Fibroblast of lung (primary cell): ENCODE measurements at regions not wholly inside any gene's neighbourhood (a gene's known extent, or its start where the extent isn't known, plus 50 kb on each side); places are given as distances from the start of the nearest gene placed in this dataset.

Experiments
- DNase-seq, 2 donors: peaks; one replicate each; pipeline versions ENCODE4 v3.0.0 to v3.0.0-alpha.2; 2010; ENCODE audit warnings: low read depth in 2 of 2
- H2AFZ ChIP-seq: 2 replicates; pipeline ENCODE4 v1.5.1; 2012; ENCODE audit warnings: low read length, control low read depth, inconsistent platforms
- H3K27ac ChIP-seq: 2 replicates; pipeline ENCODE4 v1.5.1; 2011; ENCODE audit warnings: low read length, control low read depth; ENCODE audit not compliant: insufficient read depth
- H3K27me3 ChIP-seq: 2 replicates; pipeline ENCODE4 v1.5.1; 2011; ENCODE audit warnings: mild to moderate bottlenecking, low read length; ENCODE audit not compliant: control insufficient read depth, insufficient read depth
- H3K36me3 ChIP-seq: 2 replicates; pipeline ENCODE4 v1.5.1; 2011; ENCODE audit warnings: low read length; ENCODE audit not compliant: control insufficient read depth, insufficient read depth
- H3K4me1 ChIP-seq: 2 replicates; pipeline ENCODE4 v1.5.1; 2011; ENCODE audit warnings: low read length; ENCODE audit not compliant: control insufficient read depth, insufficient read depth; ENCODE audit errors: extremely low read depth
- H3K4me2 ChIP-seq: 2 replicates; pipeline ENCODE4 v1.5.1; 2011; ENCODE audit warnings: low read length, control low read depth; ENCODE audit not compliant: insufficient read depth; ENCODE audit errors: extremely low read depth
- H3K4me3 ChIP-seq, 4 experiments: fragments of 200-600 bp in 1 of 4; sonication (generic) in 1 of 4; replicated peaks in 1 of 4; 2 replicates each; pipeline ENCODE4 v1.5.1; 2011 to 2016; ENCODE audit warnings: low read length in 4 of 4, low read depth in 3 of 4, mild to moderate bottlenecking in 3 of 4, control low read depth in 2 of 4, inconsistent platforms in 1 of 4, mixed read lengths in 1 of 4; ENCODE audit not compliant: insufficient read depth in 1 of 4; ENCODE audit errors: control extremely low read depth in 1 of 4
- H3K79me2 ChIP-seq: 2 replicates; pipeline ENCODE4 v1.5.1; 2012; ENCODE audit warnings: mild to moderate bottlenecking, low read length, inconsistent platforms; ENCODE audit not compliant: control insufficient read depth, insufficient read depth
- H3K9ac ChIP-seq: 2 replicates; pipeline ENCODE4 v1.5.1; 2011; ENCODE audit warnings: mild to moderate bottlenecking, low read length, control low read depth; ENCODE audit not compliant: insufficient read depth
- H3K9me3 ChIP-seq: 2 replicates; pipeline ENCODE4 v1.5.1; 2012; ENCODE audit warnings: low read depth, low read length; ENCODE audit not compliant: control insufficient read depth, insufficient read depth
- H4K20me1 ChIP-seq: 2 replicates; pipeline ENCODE4 v1.5.1; 2011; ENCODE audit warnings: low read length; ENCODE audit not compliant: control insufficient read depth, insufficient read depth; ENCODE audit errors: extremely low read depth
- EZH2 ChIP-seq: IDR thresholded peaks from 2 replicates; pipeline ENCODE4 v1.5.1; 2012; ENCODE audit warnings: low read length, control low read depth, mild to moderate bottlenecking; ENCODE audit errors: missing control alignments
- TF ChIP-seq, protein P1 (sequence below), 2 donors: IDR thresholded peaks in 1 of 2; conservative IDR thresholded peaks in 1 of 2; 1 replicate in 1 of 2; 2 replicates in 1 of 2; pipeline ENCODE4 v1.5.1; 2011 to 2012; ENCODE audit warnings: low read length in 2 of 2, control low read depth in 1 of 2, inconsistent platforms in 1 of 2, low read depth in 1 of 2, mild to moderate bottlenecking in 1 of 2

DNA sequence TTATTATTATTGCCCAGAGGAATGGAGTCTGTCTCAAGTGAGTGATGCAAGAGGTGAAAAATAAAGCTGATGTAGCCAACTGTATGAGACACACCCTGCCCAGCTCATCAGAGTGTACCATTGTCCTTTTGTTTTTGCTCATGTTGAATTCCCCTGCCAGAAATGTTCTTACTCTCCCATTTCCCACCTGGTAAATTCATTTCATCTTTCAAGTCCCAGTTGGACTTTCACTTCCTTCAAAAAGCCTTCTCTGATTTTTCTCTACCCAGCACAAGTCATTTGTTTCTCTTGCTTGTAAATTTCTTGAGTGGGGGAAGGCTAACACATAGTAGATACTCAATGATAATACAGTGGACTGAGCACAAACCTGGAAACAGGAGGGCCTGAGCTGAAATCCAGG is 394.5 kb upstream of the ZNF462 start:
- no peaks in the 10 kb centered on the region for H3K36me3 ChIP-seq
- no peak overlapping the region for H3K27ac ChIP-seq
- H3K4me2 ChIP-seq, result no peak overlapping the region
- no peak overlapping the region for H2AFZ ChIP-seq
- no peak overlapping the region for H3K9ac ChIP-seq
- no peaks in the 10 kb centered on the region for H3K79me2 ChIP-seq
- no peaks in the 10 kb centered on the region for H3K27me3 ChIP-seq
- DNase-seq, result no peak
- no peak for TF ChIP-seq EZH2
- TF ChIP-seq, protein P1, sequence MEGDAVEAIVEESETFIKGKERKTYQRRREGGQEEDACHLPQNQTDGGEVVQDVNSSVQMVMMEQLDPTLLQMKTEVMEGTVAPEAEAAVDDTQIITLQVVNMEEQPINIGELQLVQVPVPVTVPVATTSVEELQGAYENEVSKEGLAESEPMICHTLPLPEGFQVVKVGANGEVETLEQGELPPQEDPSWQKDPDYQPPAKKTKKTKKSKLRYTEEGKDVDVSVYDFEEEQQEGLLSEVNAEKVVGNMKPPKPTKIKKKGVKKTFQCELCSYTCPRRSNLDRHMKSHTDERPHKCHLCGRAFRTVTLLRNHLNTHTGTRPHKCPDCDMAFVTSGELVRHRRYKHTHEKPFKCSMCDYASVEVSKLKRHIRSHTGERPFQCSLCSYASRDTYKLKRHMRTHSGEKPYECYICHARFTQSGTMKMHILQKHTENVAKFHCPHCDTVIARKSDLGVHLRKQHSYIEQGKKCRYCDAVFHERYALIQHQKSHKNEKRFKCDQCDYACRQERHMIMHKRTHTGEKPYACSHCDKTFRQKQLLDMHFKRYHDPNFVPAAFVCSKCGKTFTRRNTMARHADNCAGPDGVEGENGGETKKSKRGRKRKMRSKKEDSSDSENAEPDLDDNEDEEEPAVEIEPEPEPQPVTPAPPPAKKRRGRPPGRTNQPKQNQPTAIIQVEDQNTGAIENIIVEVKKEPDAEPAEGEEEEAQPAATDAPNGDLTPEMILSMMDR (conservative IDR thresholded peaks at IDR 0.05 in 1 of 2, IDR thresholded peaks at IDR 0.05 in 1 of 2; ENCODE audit: low read depth in 1 of 2, low read length in 2 of 2), result no peak
- H3K9me3 ChIP-seq, result no peaks in the 10 kb centered on the region
- H3K4me3 ChIP-seq, result no peak overlapping the region
- no peaks in the 10 kb centered on the region for H4K20me1 ChIP-seq
- no peaks in the 10 kb centered on the region for H3K4me1 ChIP-seq

DNA sequence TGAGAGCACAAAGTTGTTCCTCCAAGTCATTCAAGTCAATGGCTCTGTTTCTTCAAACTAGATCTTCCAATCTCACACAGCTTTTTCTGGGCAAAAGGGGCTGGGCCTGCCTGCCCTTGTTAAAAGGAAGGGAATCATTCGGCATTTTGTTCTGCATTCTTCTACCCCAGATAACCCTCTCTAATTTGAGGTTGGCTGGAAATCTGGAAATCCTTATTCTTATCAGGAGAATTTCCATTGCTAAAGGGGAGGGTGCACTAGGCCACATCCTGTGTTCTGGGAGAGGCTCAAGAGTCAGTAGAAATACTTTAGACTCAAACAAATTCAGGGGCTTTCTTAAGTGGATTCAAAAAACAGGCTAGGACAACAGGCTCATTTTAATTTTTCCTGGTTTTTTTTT is 384.7 kb upstream of the ZNF462 start:
- H4K20me1 ChIP-seq, result no peaks in the 10 kb centered on the region
- no peak for DNase-seq
- no peak overlapping the region for H3K4me2 ChIP-seq
- H3K36me3 ChIP-seq, result no peaks in the 10 kb centered on the region
- TF ChIP-seq, protein P1 (conservative IDR thresholded peaks at IDR 0.05 in 1 of 2, IDR thresholded peaks at IDR 0.05 in 1 of 2; ENCODE audit: low read depth in 1 of 2, low read length in 2 of 2), result no peak
- no peak for TF ChIP-seq EZH2
- H3K79me2 ChIP-seq, result no peaks in the 10 kb centered on the region
- no peaks in the 10 kb centered on the region for H3K27me3 ChIP-seq
- H3K27ac ChIP-seq, result no peak overlapping the region
- no peaks in the 10 kb centered on the region for H3K9me3 ChIP-seq
- no peak overlapping the region for H2AFZ ChIP-seq
- no peak overlapping the region for H3K4me3 ChIP-seq
- H3K4me1 ChIP-seq, result no peaks in the 10 kb centered on the region
- no peak overlapping the region for H3K9ac ChIP-seq

DNA sequence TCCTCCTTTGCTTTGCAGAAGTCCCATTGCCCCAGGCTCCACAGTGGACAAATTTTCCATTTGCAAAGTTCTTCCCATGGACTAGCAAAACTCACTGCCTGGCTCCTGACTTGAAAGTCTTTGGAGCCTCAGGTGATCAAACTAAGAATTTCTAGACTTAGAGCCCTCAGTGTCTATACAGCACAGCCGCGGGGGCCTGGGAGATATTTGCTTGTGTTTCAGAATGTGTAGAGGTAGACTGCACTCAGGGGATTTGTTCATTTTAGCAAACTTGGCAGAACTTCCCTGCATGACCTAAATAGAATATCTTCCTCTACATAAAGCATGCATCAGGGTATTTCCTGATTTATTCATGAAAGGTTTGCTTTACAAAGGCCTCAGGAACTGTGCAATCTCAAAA is 384.2 kb upstream of the ZNF462 start:
- no peak for TF ChIP-seq EZH2
- TF ChIP-seq, protein P1 (conservative IDR thresholded peaks at IDR 0.05 in 1 of 2, IDR thresholded peaks at IDR 0.05 in 1 of 2; ENCODE audit: low read depth in 1 of 2, low read length in 2 of 2), result no peak
- no peaks in the 10 kb centered on the region for H3K27me3 ChIP-seq
- H3K4me2 ChIP-seq, result no peak overlapping the region

More for the DNA sequence above, 384.2 kb upstream of the ZNF462 start:
- Histone ChIP-seq H3K9me3 (no peaks in the 10 kb centered on the region), H3K36me3 (no peaks in the 10 kb centered on the region), H3K79me2 (no peaks in the 10 kb centered on the region), H3K9ac (no peak overlapping the region), H3K27ac (no peak overlapping the region), H4K20me1 (no peaks in the 10 kb centered on the region), H3K4me3 (no peak overlapping the region), H3K4me1 (no peaks in the 10 kb centered on the region), H2AFZ (no peak overlapping the region)
- DNase-seq, result no peak
